ENCODE measurements at regions not wholly inside any gene's neighbourhood (a gene's known extent, or its start where the extent isn't known, plus 50 kb on each side); places are given as distances from the start of the nearest gene placed in this dataset.

GRCh38 chr5:53160895-53161294, 51.3 kb upstream of the MOCS2 start:
- TF ChIP-seq CTCF (IDR thresholded peaks at IDR 0.05) (no peak), EZH2 (IDR thresholded peaks at IDR 0.05; ENCODE audit: borderline replicate concordance, insufficient read depth, low read depth, low read length, poor library complexity, severe bottlenecking) (no peak)

All from B cell (primary cell).